ENCODE measurements at regions not wholly inside any gene's neighbourhood (a gene's known extent, or its start where the extent isn't known, plus 50 kb on each side); places are given as distances from the start of the nearest gene placed in this dataset.

- H3K27ac ChIP-seq (ENCODE audit: insufficient read length, low read depth, low read length), result no peak overlapping the region
- Mint-ChIP-seq H3K4me1 (peaks cover 28 to 38% of the 10 kb centered on the region in 2 experiments), H3K9me3 (no peaks in the 10 kb centered on the region; a peak in 1 of 5 replicates), H3K27ac (peak overlapping the region in 1 of 3 experiments; percentile 91; a peak in 2 of 7 replicates), H3K4me3 (peak overlapping the region; percentile 85 to 96), H3K27me3 (ENCODE audit: low read depth) (peaks cover 96% of the 10 kb centered on the region), H3K36me3 (ENCODE audit: insufficient read depth in 1 of 3, low read depth in 3 of 3) (no peaks in the 10 kb centered on the region; a peak in 1 of 7 replicates)
- H2BK15ac ChIP-seq (ENCODE audit: low read depth, low read length), result no peak overlapping the region
- H2BK12ac ChIP-seq (ENCODE audit: insufficient read length, low read depth, low read length), result no peak overlapping the region
- H3K23ac ChIP-seq (ENCODE audit: insufficient read length, low read depth, low read length), result no peak overlapping the region
- no peak for TF ChIP-seq CTCF (conservative IDR thresholded peaks at IDR 0.05)
- no peaks in the 10 kb centered on the region for H3K79me2 ChIP-seq (ENCODE audit: insufficient read depth, low read length)
- no peaks in the 10 kb centered on the region for H4K20me1 ChIP-seq (ENCODE audit: control insufficient read depth, insufficient read depth, insufficient read length)
- no peak overlapping the region for H2AK5ac ChIP-seq (ENCODE audit: insufficient read length, low read length)
- H3K4me1 ChIP-seq (ENCODE audit: insufficient read depth, low read length), result no peaks in the 10 kb centered on the region
- no peak overlapping the region for H2BK120ac ChIP-seq (ENCODE audit: low read depth, low read length, poor library complexity, severe bottlenecking)
- H2AFZ ChIP-seq (ENCODE audit: low read length), result no peak overlapping the region
- no peak overlapping the region for H3K4ac ChIP-seq (ENCODE audit: low read depth, low read length)
- WGBS (ENCODE audit: extremely low coverage, insufficient read length, low lambda C conversion rate), result no CpG with 5 or more reads among the region's 20 CpGs
- no peak overlapping the region for H2BK5ac ChIP-seq (ENCODE audit: insufficient read length, low read length)
- DNase-seq, result no peak
- H3K9me3 ChIP-seq (ENCODE audit: control insufficient read depth, low read depth, low read length), result no peaks in the 10 kb centered on the region
- no peak overlapping the region for H3T11ph ChIP-seq (ENCODE audit: low read length)
- peak overlapping the region; percentile 85 for H3K4me2 ChIP-seq (ENCODE audit: insufficient read depth, insufficient read length, low read length)
- H3K27me3 ChIP-seq (ENCODE audit: insufficient read depth, low read length), result peaks cover 45% of the 10 kb centered on the region; the same call in 1 of the 2 replicates
- H3K9ac ChIP-seq (ENCODE audit: extremely low read depth, insufficient read length, low read length), result no peak overlapping the region
- no peak overlapping the region for H3K14ac ChIP-seq (ENCODE audit: insufficient read depth, low read length)
- H4K91ac ChIP-seq (ENCODE audit: insufficient read length, low read depth, low read length), result no peak overlapping the region
- peaks cover 24% of the 10 kb centered on the region for H3K23me2 ChIP-seq (ENCODE audit: insufficient read length, low read depth, low read length, poor library complexity, severe bottlenecking)
- H3K79me1 ChIP-seq (ENCODE audit: insufficient read depth, low read depth, low read length, poor library complexity, severe bottlenecking), result no peaks in the 10 kb centered on the region
- no peak overlapping the region for H3K56ac ChIP-seq (ENCODE audit: insufficient read length, low read depth, low read length)
- no peak overlapping the region for H3K18ac ChIP-seq (ENCODE audit: insufficient read length, low read depth, low read length)
- no peak overlapping the region for H2BK20ac ChIP-seq (ENCODE audit: low read depth, low read length, poor library complexity, severe bottlenecking)
- H4K5ac ChIP-seq (ENCODE audit: insufficient read length, low read depth, low read length), result no peak overlapping the region
- no peak overlapping the region for H4K8ac ChIP-seq (replicated peaks; ENCODE audit: insufficient read length, low read depth, low read length)
Measured at GRCh38 chrX:139204571-139204897, 326.0 kb upstream of the F9 start.
